OCI-LY1 (cell line): ENCODE measurements at regions not wholly inside any gene's neighbourhood (a gene's known extent, or its start where the extent isn't known, plus 50 kb on each side); places are given as distances from the start of the nearest gene placed in this dataset.

Experiments
- H2AFZ ChIP-seq: fragments of 200-600 bp; sonication (generic), shearing (Covaris generic); 2 replicates; pipeline ENCODE4 v1.6.0; 2014; ENCODE audit warnings: antibody characterized with exemption, mild to moderate bottlenecking, low read length
- H3F3A ChIP-seq: fragments of 200-600 bp; sonication (generic), shearing (Covaris generic); 2 replicates; pipeline ENCODE4 v1.6.0; 2014; ENCODE audit warnings: mild to moderate bottlenecking, antibody characterized with exemption, low read length, moderate library complexity; ENCODE audit not compliant: insufficient read depth
- H3K27ac ChIP-seq: fragments of 200-600 bp; sonication (generic); 2 replicates; pipeline ENCODE4 v1.5.1; 2014; ENCODE audit warnings: low read length, mixed run types, mild to moderate bottlenecking, low read depth; ENCODE audit not compliant: poor library complexity, severe bottlenecking
- H3K27me3 ChIP-seq: fragments of 200-600 bp; sonication (generic); 2 replicates; pipeline ENCODE4 v1.6.0; 2014; ENCODE audit warnings: antibody characterized with exemption, mild to moderate bottlenecking, low read length, moderate library complexity; ENCODE audit not compliant: insufficient read depth
- H3K36me3 ChIP-seq: fragments of 200-600 bp; sonication (generic); 2 replicates; pipeline ENCODE4 v1.6.1; 2014; ENCODE audit warnings: mild to moderate bottlenecking, antibody characterized with exemption, low read length, moderate library complexity, mixed read lengths; ENCODE audit not compliant: insufficient read depth
- H3K4me1 ChIP-seq: fragments of 200-600 bp; sonication (generic); 2 replicates; pipeline ENCODE4 v1.5.1; 2014; ENCODE audit warnings: mild to moderate bottlenecking, low read length, moderate library complexity; ENCODE audit not compliant: insufficient read depth, severe bottlenecking
- H3K4me2 ChIP-seq: fragments of 200-600 bp; sonication (generic), shearing (Covaris generic); 2 replicates; pipeline ENCODE4 v1.6.1; 2014; ENCODE audit warnings: low read length
- H3K4me3 ChIP-seq: fragments of 200-600 bp; sonication (generic); 2 replicates; pipeline ENCODE4 v1.5.1; 2014; ENCODE audit warnings: low read length, low read depth, mild to moderate bottlenecking, mixed read lengths; ENCODE audit not compliant: poor library complexity, severe bottlenecking
- H3K79me2 ChIP-seq: fragments of 200-600 bp; shearing (Covaris generic); 2 replicates; pipeline ENCODE4 v1.6.1; 2016; ENCODE audit warnings: mixed run types, low read length, mixed read lengths; ENCODE audit not compliant: insufficient read depth
- H3K9ac ChIP-seq: fragments of 200-600 bp; sonication (generic), shearing (Covaris generic); 2 replicates; pipeline ENCODE4 v1.6.1; 2014; ENCODE audit warnings: mild to moderate bottlenecking, low read length, mixed read lengths
- H3K9me2 ChIP-seq: fragments of 200-600 bp; sonication (generic), shearing (Covaris generic); 2 replicates; pipeline ENCODE4 v1.6.1; 2014; ENCODE audit warnings: low read depth, mild to moderate bottlenecking, low read length, mixed read lengths
- H3K9me3 ChIP-seq: fragments of 200-600 bp; shearing (Covaris generic); 2 replicates; pipeline ENCODE4 v1.6.1; 2014; ENCODE audit warnings: low read length, mixed read lengths
- H4K20me1 ChIP-seq: fragments of 200-600 bp; sonication (generic), shearing (Covaris generic); 2 replicates; pipeline ENCODE4 v1.6.0; 2016; ENCODE audit warnings: mild to moderate bottlenecking, low read length; ENCODE audit not compliant: insufficient read depth
- EZH2 ChIP-seq: fragments of 200-600 bp; sonication (generic), shearing (Covaris generic); IDR thresholded peaks from 2 replicates; pipeline ENCODE4 v1.8.0; 2017; ENCODE audit warnings: borderline replicate concordance, mixed run types, mild to moderate bottlenecking, antibody characterized with exemption, low read length, moderate library complexity, mixed read lengths
- TF ChIP-seq, protein P1 (sequence below): fragments of 200-600 bp; sonication (generic), shearing (Covaris generic); IDR thresholded peaks from 2 replicates; pipeline ENCODE4 v1.5.1; 2017; ENCODE audit warnings: mild to moderate bottlenecking, antibody characterized with exemption, low read length, moderate library complexity, mixed read lengths

DNA sequence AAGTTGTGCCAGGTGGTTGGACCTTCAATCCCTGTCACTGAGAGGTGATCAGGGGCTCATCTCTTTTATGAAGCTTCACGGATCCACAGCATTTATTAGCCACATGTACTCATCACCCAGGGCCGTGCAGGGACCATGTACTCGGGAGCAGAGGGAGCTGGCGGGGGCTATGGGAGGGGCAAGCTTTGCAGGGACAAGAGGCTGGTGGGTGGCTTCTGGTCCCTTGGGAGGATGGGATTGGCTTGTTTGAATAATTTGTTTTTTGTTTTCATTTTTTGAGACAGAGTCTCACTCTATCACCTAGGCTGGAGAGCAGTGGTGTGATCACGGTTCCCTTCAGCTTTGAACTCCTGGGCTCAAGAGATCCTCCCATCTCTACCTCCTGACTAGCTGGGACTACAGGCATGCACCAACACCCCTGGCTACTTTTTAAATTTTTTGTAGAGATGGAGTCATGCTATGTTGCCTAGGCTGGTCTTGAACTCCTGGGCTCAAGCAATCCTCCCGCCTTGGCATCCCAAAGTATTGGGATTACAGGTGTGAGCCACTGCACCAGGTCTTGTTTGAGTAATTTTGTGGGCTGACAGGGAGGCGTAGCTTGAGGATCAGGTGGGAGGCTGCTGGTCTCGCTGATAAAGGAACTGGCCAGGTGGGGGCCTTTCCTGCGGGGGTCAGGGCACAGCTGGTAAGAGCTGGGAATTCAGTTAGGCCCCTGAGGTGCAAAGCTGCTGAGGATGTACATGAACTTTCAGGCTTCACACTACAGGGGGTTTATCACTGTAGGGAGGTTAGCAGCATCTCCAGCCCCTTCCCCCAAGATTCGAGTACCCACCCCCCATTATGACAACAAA lies 308.0 kb upstream of the C1orf174 start:
- no peak overlapping the region for H3K4me3 ChIP-seq
- no peak overlapping the region for H3K27ac ChIP-seq
- H4K20me1 ChIP-seq = no peaks in the 10 kb centered on the region
- H3K9me2 ChIP-seq = no peaks in the 10 kb centered on the region
- H3K9me3 ChIP-seq = peaks cover 3% of the 10 kb centered on the region; the same call in 1 of the 2 replicates
- no peak overlapping the region for H2AFZ ChIP-seq
- H3K4me2 ChIP-seq = no peak overlapping the region
- H3K27me3 ChIP-seq = peaks cover 3% of the 10 kb centered on the region; the same call in 1 of the 2 replicates
- no peaks in the 10 kb centered on the region for H3K79me2 ChIP-seq
- TF ChIP-seq, protein P1, sequence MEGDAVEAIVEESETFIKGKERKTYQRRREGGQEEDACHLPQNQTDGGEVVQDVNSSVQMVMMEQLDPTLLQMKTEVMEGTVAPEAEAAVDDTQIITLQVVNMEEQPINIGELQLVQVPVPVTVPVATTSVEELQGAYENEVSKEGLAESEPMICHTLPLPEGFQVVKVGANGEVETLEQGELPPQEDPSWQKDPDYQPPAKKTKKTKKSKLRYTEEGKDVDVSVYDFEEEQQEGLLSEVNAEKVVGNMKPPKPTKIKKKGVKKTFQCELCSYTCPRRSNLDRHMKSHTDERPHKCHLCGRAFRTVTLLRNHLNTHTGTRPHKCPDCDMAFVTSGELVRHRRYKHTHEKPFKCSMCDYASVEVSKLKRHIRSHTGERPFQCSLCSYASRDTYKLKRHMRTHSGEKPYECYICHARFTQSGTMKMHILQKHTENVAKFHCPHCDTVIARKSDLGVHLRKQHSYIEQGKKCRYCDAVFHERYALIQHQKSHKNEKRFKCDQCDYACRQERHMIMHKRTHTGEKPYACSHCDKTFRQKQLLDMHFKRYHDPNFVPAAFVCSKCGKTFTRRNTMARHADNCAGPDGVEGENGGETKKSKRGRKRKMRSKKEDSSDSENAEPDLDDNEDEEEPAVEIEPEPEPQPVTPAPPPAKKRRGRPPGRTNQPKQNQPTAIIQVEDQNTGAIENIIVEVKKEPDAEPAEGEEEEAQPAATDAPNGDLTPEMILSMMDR = no peak
- no peak for TF ChIP-seq EZH2
- no peaks in the 10 kb centered on the region for H3F3A ChIP-seq
- H3K9ac ChIP-seq = no peak overlapping the region
- H3K4me1 ChIP-seq = no peaks in the 10 kb centered on the region
- H3K36me3 ChIP-seq = no peaks in the 10 kb centered on the region

GRCh38 chr1:4210043-4210442 lies 310.0 kb upstream of the C1orf174 start:
- Histone ChIP-seq H3K9ac (no peak overlapping the region), H3K4me3 (no peak overlapping the region), H3K9me3 (no peaks in the 10 kb centered on the region), H3K27me3 (peaks cover 8% of the 10 kb centered on the region), H3F3A (no peaks in the 10 kb centered on the region), H2AFZ (no peak overlapping the region), H3K4me1 (no peaks in the 10 kb centered on the region), H3K36me3 (no peaks in the 10 kb centered on the region), H3K79me2 (no peaks in the 10 kb centered on the region), H4K20me1 (no peaks in the 10 kb centered on the region), H3K4me2 (no peak overlapping the region), H3K9me2 (no peaks in the 10 kb centered on the region), H3K27ac (no peak overlapping the region)
- TF ChIP-seq, protein P1 = no peak
- TF ChIP-seq EZH2 = no peak

- peaks cover 6% of the 10 kb centered on the region for H3K27me3 ChIP-seq
- no peaks in the 10 kb centered on the region for H3K36me3 ChIP-seq
- no peak overlapping the region for H3K4me2 ChIP-seq
- no peaks in the 10 kb centered on the region for H3K4me1 ChIP-seq
- no peaks in the 10 kb centered on the region for H4K20me1 ChIP-seq
- no peaks in the 10 kb centered on the region for H3F3A ChIP-seq
- no peaks in the 10 kb centered on the region for H3K9me3 ChIP-seq
- H2AFZ ChIP-seq = no peak overlapping the region
- H3K4me3 ChIP-seq = no peak overlapping the region
- H3K9ac ChIP-seq = no peak overlapping the region
- H3K9me2 ChIP-seq = no peaks in the 10 kb centered on the region
- H3K79me2 ChIP-seq = no peaks in the 10 kb centered on the region
- TF ChIP-seq, protein P1 = no peak
- TF ChIP-seq EZH2 = no peak
- no peak overlapping the region for H3K27ac ChIP-seq
Observed at GRCh38 chr1:4212796-4213195, 312.7 kb upstream of the C1orf174 start.
